ENCODE measurements at regions not wholly inside any gene's neighbourhood (a gene's known extent, or its start where the extent isn't known, plus 50 kb on each side); places are given as distances from the start of the nearest gene placed in this dataset.
A peak's percentile ranks its signal among the peaks of the same experiment; 100 is the strongest.

DNA sequence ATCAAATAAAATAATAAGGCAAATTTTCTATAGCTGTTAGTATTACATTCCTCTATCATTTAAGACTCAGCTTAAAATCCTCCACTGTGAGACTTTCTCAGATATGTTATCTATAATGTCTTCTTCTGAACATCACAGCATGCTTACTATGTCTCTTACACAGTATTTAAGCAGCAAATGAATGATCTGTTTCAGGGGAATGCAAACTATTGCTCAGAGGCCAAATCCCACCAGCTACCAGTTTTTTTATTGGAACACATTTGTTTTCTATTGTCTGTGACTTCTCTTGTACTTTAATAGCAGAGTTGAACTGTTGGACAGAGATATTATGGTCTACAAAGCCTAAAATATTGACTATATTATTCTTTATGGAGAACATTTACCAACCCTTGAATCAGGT, 59.6 kb downstream of the C3orf38 start:
- DNase-seq, result no peak

DNA sequence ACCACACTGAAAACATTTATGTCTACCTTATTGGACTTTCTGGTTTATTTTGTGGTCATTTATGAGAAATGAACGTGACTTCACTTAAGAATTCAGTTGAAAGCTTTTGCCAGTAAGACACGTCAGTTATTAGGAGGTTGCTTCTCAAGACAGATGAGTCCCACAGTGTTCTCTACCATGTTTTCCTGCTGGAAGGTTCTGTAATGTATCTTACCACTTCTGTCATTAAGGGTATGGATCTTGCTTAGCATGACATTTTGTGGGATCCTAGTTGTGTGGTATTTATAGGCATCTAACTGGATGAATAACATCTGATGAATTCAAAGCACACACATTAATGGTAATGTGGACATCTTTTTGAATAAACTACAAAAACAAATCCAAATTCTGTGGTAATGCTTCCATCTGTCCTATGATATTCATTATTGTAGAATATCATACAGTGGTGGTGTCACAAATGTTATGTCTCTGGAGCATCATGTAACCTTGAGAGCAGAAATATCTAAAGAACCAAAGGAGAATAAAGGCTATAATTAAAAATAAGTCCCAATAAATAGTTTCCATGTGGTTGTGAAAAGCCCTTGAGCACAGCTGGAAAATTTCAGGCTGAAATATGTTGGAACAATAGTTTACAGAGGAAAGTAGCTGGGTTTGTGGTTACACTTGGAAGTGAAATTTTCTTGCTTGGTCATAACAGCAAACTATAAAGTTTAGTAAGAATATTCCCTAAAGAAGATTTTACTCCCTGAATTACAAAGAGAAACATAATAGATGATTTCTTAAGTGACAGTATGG, 61.5 kb downstream of the C3orf38 start:
- no peak for DNase-seq

DNA sequence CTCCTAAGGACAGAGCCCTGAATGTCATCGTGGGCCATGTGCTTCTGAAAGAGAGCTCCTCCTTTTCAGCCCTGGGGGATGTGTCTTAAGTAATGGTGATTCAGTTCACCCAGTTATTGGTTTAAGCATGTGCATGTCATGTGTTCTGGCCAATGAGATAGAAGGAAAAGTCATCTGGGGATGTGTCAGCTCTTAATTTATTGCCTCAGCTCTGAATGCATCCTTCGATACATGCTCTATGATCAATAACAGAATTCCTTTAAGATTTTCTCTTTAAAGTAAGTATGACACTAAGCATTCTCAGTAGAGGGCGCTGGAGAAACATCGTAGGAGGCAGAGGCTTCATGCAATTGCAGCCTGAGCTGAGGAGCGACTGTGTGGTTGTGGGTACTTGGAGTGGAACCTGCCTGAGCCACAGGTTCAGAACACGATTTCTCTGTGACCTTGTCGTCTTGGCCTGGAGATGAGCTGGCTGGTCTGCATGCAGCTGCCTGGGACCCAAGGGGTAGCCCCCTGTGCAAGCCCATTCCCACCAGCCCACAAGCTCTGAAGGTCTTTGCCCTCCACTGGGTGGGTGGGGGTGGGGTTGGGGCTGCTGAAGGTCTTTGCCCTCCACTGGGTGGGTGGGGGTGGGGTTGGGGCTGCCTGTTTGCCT, 69.5 kb downstream of the C3orf38 start:
- peak; percentile 62 for DNase-seq

DNA sequence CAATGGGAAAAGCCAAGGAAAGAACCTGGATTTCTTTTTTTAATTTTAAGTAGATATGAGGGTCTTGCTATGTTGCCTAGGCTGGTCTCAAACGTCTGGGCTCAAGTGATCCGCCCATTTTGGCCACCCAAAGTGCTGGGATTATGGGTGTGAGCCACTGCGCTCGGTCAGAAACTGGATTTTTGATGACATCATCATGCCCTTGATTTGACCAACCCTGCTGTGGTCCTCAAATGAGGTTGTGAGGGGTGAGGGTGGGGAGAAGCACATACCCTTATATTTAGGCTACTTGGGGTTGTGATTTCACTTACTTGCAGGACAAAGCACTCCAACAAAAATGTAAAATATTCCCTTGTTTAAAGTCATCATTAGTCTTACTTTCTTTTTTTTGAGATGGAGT, 70.4 kb downstream of the C3orf38 start:
- no peak for DNase-seq

DNA sequence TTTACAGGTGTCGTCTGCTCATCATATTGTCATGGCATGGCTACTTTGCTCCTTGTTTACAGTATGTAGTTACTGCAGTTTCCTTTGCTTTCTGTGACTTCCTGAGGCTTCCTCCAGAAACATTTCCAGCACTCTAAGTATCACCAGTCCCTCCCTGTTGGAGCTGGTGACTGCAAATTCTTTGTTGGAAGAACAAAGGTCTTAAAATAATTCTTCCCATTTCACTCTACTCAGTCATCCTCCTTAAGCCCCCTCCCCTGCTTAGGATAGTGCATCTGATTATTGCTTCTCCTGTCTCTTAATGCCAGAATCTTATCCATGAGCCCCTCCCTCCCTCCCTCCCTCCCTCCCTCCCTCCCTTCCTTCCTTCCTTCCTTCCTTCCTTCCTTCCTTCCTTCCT, 72.0 kb downstream of the C3orf38 start:
- DNase-seq, result no peak

DNA sequence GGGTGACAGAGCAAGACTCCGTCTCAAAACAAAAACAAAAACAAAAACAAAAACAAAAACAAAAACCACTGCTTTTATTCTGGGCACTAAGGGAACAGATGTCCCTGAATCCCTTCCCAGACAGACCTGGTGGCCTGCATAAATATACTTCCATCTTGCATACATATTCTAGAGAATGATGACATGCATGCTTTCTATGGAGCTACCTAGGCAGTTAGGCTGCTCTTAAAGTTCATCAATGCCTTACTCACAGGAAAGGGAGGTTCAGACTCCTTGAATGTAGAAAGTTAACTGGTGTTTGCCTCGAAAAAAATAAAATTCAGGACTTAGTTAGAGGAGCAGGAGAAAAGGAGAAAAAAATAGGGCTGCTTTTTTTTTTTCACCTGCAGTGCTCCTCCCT, 72.6 kb downstream of the C3orf38 start:
- no peak for DNase-seq

DNA sequence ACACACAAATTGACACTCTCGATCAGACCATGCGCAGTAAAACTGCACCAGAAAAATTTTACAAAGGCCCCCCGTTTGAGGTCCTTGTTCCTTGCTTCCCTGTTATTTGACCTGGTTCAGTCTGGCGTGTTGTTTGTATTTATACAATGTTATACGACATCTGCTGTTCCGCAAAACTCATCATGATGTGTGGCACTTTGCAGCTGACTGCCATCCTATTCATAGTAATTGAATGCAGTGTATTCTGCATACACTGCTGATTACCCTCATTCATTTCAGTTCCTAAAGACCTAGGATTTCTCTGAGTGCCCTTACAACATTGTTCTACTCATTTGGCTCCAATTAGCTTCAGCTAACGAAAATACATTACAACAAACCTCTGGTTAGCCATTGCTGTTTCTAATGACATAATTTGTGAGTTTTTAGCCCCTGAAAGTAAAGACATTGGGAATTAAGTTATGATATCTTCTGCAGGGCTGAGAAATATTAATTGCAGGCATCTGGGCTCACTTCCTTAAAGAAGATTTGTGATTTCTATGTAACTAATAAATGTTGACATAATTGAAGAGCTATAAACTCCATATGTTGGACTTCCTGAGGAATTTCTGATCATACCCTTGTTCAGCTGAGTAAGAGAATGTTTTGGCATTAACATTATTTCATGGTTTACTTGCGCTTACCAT, 75.7 kb downstream of the C3orf38 start:
- peak; percentile 6 for DNase-seq

DNA sequence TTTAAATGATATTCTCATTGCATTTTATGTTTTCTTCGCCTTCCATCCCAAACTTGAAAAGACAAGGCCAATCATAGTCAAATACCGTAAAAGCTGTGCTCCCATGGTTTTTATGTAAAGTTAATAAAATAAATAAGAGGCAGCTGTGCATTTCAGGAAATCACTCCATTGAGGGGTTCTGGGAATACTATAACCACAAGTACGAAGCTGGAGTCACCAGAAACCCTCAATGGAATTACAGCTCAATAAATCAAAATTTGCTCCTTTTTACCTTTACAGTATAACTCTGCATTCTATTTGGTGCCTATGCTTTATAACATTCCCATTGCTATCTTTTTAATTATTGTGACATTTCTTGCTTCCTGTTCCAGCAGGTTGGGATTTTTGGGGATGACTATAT, 77.2 kb downstream of the C3orf38 start:
- DNase-seq, result no peak

DNA sequence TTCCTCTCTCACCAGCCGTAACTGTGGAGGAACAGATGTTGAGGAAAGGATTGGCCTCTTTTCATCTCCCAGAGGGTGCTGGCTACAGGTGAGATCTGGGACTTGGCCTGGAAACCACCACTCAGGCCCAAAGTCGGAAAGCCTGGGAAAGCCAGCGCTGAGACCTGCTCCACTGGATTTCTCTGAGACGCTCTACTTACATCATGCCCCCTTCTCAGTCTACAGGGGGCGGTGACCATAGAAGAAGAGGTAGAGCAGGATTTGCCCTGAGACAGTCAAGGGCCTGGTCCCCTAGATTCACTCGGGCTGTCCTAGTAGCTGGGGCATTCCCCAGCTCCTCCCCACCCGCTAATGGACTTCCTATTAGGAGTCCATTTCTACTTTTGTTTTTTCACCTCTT, 80.9 kb downstream of the C3orf38 start:
- DNase-seq, result no peak

DNA sequence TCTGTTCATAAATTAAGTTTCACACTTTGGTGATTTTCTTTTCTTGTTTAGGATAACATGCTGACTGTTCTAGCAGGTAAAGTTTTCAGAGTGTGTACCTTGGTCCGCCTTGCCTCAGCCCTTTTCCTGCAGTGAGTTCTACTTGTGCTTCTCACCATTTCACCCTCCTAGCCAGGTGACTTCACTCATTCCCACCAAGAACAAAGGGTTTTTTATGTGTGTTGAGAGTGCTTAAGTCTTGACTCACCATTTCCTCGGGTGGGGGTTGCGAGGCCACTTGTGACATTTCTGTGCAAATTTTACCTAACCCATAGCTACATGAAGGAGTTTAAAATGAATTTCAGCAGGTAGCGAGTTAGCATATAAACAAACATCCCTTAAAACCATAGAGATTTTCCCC, 81.4 kb downstream of the C3orf38 start:
- no peak for DNase-seq

DNA sequence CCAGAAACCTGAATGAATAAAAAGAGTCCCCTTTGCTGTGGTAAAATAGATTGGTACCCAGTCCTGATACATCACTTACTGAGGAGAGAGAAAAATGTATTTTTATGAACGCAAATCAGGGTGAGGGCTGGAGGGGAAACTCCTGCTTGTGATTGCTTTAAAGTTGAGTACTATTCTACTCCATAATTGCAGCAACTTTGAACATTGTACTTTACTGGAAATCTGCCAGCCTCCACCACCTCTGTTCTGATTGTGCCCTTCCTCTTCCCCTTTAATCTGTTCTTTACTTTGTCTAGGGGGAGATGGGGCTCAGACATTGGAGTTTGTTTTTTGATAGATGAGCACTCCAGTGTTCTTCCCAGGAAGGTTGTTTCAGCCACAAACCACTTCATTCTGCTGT, 81.9 kb downstream of the C3orf38 start:
- no peak for DNase-seq

DNA sequence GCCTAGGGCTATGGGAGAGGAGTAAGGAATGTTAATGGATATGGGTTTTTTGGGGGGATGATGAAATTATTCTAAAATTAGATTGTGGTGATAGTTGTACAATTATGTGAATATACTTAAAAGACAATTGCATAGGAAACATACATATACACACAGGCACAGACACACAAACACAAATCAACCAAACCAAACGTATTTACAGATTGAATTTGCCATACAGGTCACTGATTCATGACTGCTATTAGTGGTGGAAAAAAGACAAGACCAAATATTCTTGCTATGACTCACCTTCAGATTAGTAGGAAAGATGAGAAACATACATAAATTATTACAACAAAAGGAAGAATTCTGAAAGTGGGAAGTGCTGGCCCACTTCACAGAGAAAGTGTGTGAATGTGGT, 85.3 kb downstream of the C3orf38 start:
- no peak for DNase-seq

DNA sequence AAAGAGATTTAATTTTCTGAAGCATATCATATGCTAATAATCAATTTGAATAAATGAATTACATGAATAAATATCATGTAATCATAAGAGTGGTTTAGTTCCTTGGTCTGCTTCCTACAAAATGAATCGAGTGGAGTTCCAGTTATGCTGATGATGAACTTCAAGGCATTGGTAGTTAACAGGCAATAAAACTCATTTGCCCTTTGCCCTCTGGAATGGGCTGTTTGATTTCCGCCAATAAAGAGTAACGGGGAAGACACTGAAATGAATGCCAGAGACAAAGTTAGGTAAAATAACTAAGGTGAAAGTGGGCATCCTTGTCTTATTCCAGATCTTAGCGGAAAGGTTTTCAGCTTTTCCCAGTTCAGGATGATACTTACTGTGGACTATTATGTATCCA, 90.1 kb downstream of the C3orf38 start:
- DNase-seq, result no peak

DNA sequence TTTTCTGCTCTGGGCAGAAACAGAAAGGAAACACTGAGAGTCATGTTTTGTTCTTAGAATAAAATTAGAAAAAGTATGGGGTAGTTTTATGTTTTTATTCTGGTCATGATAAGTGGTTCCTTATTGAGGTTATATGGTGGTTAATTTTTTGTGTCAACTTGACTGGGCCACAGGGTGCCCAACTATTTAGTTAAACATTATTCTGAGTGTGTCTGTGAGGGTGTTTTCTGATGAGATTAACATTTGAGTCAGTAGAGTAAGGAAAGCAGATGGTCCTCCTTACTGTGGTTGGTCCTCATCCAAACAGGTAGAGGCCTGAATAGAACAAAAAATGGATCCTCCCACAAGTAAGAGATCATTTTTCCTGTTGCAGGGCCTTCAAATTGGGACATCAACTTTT, 98.9 kb downstream of the C3orf38 start:
- no peak for DNase-seq

DNA sequence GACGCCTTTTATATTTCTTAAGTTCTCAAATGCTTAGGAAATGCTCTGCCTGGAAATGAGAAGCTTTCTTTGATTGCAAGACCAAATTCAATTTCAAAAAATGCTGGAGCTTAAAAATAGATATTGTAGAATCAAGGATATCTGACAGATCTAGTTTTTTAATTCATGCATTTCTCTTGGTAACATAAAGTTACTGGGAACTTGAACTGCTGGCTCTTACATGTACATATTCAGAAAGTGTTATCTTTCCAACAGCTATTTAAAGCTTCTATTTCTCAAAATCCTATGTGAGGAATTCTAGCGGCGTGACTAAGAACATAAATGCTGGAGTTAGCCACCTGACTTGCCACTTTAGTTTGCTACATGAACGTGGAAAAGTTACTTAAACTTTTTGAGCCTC, 109.3 kb downstream of the C3orf38 start:
- no peak for DNase-seq

DNA sequence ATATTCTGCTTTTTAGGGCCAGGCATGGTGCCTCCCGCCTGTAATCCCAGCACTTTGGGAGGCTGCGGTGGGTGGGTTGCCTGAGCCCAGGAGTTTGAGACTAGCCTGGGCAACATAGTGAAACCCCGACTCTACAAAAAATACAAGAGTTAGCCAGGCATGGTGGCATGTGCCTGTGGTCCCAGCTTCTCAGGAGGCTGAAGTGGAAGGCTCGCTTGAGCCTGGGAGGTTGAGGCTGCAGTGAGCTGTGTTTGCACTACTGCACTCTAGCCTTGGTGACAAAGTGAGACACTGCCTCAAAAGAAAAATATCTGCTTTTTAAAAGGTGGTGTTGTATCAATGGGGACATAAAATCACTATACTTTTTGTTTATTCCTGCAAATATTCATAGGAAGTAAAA, 112.8 kb downstream of the C3orf38 start:
- DNase-seq, result no peak

DNA sequence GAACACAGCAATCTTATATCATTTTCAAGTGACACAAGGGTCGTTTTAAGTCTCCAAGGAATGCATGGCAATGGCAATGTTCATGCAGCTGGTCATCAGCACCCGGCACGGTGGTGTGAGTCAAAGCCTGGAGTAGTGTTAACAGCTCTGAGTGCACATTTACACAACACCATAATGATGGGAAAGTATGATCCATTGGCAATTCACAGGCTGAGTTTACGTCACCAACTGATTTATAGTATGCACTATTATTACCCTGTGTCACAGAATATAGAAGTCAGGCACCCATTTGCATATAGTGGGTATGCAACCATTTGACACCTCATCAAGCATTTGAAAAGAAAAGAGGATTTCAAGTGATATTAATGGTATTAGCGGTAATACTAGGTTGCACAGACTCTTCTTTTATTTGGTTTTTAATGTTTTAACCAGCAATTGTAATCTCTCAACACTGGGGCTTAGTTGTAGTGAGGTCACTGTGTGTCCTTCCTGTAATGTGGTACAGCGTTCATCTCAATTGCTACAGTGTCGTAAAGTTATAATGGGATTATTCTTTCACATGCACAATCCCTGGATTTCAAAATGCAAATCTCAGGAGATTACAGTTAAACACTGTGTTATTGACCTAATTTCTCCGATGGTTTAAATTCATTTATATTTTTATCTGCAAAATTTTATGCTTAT, 113.8 kb downstream of the C3orf38 start:
- no peak for DNase-seq

DNA sequence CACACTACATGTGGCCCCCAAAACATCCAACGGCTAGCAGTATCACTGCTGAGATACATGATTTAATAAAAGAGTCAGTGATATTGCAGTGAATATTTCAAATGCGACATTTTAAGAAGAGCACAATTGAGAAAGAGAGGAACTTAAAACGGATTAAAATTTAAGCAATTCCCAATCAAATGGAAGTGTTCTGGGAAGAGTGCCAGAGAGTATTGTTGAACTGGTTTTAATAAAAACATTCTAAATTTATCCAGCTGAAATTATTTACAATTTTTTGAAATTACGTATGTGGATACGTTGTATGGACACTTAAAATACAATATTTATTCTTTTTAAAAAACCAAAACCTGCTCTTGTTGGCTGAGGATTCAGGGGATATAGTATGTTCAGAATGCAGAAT, 117.7 kb downstream of the C3orf38 start:
- no peak for DNase-seq

DNA sequence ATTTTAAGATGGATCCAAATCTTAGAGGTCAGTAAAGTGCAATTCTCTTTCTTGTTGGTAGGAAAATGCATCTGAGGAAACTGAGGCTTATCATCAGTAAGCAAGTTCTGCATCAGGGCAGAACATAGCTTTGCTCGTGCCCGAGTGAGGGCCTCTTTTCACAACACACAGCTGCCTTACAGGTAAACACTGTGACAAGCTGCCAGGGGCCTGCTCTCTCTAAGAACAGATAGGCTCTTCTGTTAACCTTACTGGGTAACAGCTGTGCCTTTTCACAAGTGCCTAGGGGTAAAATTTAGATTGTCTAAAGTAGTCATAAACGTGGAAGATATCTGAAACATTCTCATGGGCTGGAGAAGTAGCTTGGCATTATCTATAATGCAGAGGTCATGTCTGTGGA, 118.1 kb downstream of the C3orf38 start:
- no peak for DNase-seq

DNA sequence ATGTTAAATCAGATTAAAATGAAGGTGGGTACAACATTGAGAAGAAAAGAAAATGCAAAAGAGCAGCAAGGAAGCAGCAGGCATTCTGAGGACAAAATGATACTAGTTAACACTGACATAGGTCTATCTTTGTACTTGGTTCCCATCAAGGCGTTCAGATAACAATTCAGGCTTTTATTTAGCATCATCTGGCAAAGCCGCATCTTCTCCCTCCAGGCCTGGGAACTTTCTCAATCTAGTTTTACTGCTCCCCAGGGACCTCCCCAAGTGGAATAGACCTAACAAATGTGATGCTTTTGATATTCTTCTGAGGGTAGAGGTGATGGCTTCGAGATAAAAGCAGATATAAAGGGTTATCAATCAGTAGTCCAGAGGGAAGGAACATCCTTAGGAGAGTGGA, 130.6 kb downstream of the C3orf38 start:
- DNase-seq, result no peak

DNA sequence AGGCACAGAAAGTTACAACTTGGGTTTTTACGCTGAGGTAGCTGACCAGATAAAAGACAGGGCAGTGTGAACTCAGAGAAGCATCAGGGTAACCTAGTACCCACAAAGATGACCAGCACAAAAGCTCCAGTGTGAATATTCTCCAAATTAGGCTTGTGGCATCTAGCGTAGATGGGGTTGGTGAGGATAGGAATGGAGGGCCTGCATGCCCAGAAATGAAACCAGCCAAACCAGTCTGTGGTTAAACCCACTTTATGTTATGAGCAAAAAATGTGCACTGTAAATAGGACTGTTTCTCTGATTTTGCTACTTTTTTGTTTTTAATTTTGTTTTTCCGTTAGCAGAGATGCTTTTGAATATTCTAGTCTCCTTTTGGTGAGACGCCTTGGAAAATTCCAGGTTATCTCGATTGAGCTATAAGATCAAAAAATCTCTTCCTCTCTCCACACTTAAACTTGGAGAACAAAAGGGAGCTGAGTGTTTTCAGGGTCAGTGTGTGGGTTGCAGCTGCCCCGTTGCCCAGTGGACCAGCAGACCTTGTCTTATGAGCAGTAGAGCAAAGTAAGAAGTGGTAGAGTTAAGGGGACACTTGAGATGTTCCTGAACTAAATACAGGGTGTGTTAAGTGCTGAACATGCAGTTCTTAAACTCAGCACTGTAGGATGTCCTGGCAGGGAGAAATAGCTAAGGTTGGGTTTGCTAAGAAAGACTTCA, 132.9 kb downstream of the C3orf38 start:
- no peak for DNase-seq

DNA sequence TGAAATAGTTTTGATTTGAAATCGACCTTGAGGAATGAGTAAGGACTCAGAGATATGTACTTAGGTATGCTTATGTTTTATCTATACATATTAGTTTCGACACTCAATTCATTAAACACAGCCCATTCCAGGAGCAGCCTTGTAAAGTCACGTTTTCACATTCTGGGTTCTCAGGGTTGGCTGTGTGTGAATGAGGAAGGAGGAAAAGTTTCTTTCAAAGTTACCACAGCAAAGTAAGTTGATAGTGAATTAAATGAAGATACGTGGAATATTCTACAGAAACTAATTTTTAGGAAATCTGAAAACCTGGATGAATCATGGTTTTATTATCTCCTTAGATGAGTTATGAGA, 133.5 kb downstream of the C3orf38 start:
- DNase-seq, result no peak

DNA sequence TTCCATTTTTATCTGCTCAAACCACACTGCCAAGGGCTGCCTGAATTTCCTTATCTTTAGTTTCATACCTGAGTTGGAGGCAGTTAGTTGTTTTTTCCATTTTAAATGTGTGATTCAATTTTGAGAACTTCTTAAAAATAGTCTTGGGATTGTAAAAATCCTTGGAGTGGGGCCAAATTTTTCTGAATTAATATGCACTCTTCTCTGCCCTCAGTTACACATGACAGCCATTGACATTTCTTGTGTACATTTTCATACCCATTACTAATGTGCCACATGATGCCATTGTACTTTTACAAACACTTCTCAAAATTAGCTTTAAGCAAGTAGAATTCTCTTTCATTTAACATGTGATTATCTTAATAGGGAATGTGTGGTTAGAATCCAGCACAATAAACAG, 141.7 kb downstream of the C3orf38 start:
- DNase-seq, result no peak
